Gastroesophageal sphincter (tissue), 3 donors: ENCODE measurements at regions not wholly inside any gene's neighbourhood (a gene's known extent, or its start where the extent isn't known, plus 50 kb on each side); places are given as distances from the start of the nearest gene placed in this dataset.
"Not testable (repeated sequence)": the region's sequence is repeated elsewhere in the genome, so short reads cannot be mapped to it uniquely, and the experiment has no call there.

Source experiments
- EP300 ChIP-seq: sonication (generic); formaldehyde crosslinking; IDR thresholded peaks from one replicate; pipeline ENCODE4 v1.6.1; 2017; ENCODE audit warnings: antibody characterized with exemption, mild to moderate bottlenecking
- TF ChIP-seq, protein P1 (sequence below), 4 experiments: fragments of 200-600 bp in 2 of 4; fragments of 450-650 bp in 2 of 4; sonication (generic) in 1 of 4; IDR thresholded peaks; one replicate each; pipeline ENCODE4 v1.5.1; 2017 to 2019; ENCODE audit warnings: antibody characterized with exemption in 4 of 4, mild to moderate bottlenecking in 2 of 4, moderate library complexity in 2 of 4

DNA sequence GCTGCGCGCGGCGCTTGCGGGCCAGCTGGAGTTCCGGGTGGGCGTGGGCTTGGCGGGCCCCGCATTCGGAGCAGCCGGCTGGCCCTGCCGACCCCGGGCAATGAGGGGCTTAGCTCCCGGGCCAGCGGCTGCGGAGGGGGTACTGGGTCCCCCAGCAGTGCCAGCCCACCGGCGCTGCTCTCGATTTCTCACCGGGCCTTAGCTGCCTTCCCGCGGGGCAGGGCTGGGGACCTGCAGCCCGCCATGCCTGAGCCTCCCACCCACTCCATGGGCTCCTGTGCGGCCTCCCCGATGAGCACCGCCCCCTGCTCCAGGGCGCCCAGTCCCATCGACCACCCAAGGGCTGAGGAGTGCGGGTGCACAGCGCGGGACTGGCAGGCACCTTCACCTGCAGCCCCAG is 381.4 kb downstream of the KCNRG start:
- not testable (repeated sequence) for TF ChIP-seq EP300
- TF ChIP-seq, protein P1, sequence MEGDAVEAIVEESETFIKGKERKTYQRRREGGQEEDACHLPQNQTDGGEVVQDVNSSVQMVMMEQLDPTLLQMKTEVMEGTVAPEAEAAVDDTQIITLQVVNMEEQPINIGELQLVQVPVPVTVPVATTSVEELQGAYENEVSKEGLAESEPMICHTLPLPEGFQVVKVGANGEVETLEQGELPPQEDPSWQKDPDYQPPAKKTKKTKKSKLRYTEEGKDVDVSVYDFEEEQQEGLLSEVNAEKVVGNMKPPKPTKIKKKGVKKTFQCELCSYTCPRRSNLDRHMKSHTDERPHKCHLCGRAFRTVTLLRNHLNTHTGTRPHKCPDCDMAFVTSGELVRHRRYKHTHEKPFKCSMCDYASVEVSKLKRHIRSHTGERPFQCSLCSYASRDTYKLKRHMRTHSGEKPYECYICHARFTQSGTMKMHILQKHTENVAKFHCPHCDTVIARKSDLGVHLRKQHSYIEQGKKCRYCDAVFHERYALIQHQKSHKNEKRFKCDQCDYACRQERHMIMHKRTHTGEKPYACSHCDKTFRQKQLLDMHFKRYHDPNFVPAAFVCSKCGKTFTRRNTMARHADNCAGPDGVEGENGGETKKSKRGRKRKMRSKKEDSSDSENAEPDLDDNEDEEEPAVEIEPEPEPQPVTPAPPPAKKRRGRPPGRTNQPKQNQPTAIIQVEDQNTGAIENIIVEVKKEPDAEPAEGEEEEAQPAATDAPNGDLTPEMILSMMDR (IDR thresholded peaks at IDR 0.05) = not testable (repeated sequence)
